Vagina (tissue), 2 donors: ENCODE measurements at regions not wholly inside any gene's neighbourhood (a gene's known extent, or its start where the extent isn't known, plus 50 kb on each side); places are given as distances from the start of the nearest gene placed in this dataset.

Experiments
- DNase-seq, 2 donors: peaks; one replicate each; pipeline ENCODE4 v3.0.0-alpha.2; 2017; ENCODE audit errors: extremely low spot score in 2 of 2
- H3K27ac ChIP-seq: fragments of 200-600 bp; sonication (generic); one replicate; pipeline ENCODE4 v1.5.1; 2019
- H3K27me3 ChIP-seq: fragments of 200-600 bp; sonication (generic); one replicate; pipeline ENCODE4 v1.5.1; 2019
- H3K36me3 ChIP-seq, 2 donors: fragments of 200-600 bp; sonication (generic); one replicate each; pipeline ENCODE4 v1.5.1; 2017 to 2019
- H3K4me1 ChIP-seq: fragments of 200-600 bp; sonication (generic); one replicate; pipeline ENCODE4 v1.5.1; 2019
- H3K4me3 ChIP-seq, 2 donors: fragments of 200-600 bp; sonication (generic); 1 replicate in 1 of 2; 2 replicates in 1 of 2; pipeline ENCODE4 v1.5.1; 2016 to 2019
- H3K9me3 ChIP-seq: fragments of 200-600 bp; sonication (generic); one replicate; pipeline ENCODE4 v1.5.1; 2019
- POLR2A ChIP-seq, 2 donors: fragments of 450-650 bp; IDR thresholded peaks; one replicate each; pipeline ENCODE4 v1.6.1; 2017; ENCODE audit warnings: antibody characterized with exemption in 2 of 2, mild to moderate bottlenecking in 2 of 2, moderate library complexity in 2 of 2
- POLR2AphosphoS5 ChIP-seq, 2 donors: sonication (generic); formaldehyde crosslinking; IDR thresholded peaks; one replicate each; pipeline ENCODE4 v1.9.0; 2017; ENCODE audit warnings: antibody characterized with exemption in 2 of 2, mild to moderate bottlenecking in 2 of 2, low read depth in 1 of 2; ENCODE audit not compliant: insufficient read depth in 1 of 2
- intact Hi-C: fragments of 100-400 bp; cut with DNase I; formaldehyde crosslinking; loops from one replicate; pipeline ENCODE4 v1.15.1; 2023
- TF ChIP-seq, protein P1 (sequence below), 3 experiments: fragments of 450-650 bp in 2 of 3; fragments of 200-600 bp in 1 of 3; sonication (generic) in 1 of 3; IDR thresholded peaks; one replicate each; pipeline ENCODE4 v1.5.1; 2017 to 2019; ENCODE audit warnings: antibody characterized with exemption in 3 of 3, mild to moderate bottlenecking in 2 of 3, moderate library complexity in 2 of 3

- Histone ChIP-seq H3K4me3 (no peak overlapping the region), H3K27ac (no peak overlapping the region), H3K9me3 (no peaks in the 10 kb centered on the region), H3K36me3 (no peaks in the 10 kb centered on the region), H3K4me1 (no peaks in the 10 kb centered on the region), H3K27me3 (no peaks in the 10 kb centered on the region)
- TF ChIP-seq, protein P1, sequence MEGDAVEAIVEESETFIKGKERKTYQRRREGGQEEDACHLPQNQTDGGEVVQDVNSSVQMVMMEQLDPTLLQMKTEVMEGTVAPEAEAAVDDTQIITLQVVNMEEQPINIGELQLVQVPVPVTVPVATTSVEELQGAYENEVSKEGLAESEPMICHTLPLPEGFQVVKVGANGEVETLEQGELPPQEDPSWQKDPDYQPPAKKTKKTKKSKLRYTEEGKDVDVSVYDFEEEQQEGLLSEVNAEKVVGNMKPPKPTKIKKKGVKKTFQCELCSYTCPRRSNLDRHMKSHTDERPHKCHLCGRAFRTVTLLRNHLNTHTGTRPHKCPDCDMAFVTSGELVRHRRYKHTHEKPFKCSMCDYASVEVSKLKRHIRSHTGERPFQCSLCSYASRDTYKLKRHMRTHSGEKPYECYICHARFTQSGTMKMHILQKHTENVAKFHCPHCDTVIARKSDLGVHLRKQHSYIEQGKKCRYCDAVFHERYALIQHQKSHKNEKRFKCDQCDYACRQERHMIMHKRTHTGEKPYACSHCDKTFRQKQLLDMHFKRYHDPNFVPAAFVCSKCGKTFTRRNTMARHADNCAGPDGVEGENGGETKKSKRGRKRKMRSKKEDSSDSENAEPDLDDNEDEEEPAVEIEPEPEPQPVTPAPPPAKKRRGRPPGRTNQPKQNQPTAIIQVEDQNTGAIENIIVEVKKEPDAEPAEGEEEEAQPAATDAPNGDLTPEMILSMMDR (IDR thresholded peaks at IDR 0.05): no peak
- TF ChIP-seq POLR2AphosphoS5 (IDR thresholded peaks at IDR 0.05; ENCODE audit: insufficient read depth in 1 of 2, low read depth in 1 of 2) (no peak), POLR2A (IDR thresholded peaks at IDR 0.05) (no peak)
- intact Hi-C loops: no loop called here
- DNase-seq: no peak
Observed at GRCh38 chr15:95549168-95549738, 781.2 kb upstream of the NR2F2 start.

DNA sequence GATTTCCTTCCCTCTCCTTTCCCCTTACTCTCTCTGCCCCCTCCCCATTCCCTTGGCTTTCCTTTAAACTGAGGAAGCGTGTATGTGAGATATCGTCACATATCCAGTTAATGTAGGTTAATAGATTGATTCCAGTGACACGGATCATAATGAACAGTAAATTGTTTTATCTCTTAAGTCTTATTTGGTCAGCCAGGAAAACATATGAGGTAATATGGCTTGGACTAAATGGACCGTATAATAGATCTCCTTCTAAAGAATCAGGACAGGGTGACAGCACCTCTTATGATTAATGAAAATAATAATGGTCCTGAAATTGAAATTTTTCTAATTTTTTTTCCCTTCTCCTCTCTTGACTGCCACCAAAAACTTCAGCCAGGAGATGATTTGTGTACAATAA is 779.8 kb upstream of the NR2F2 start:
- Histone ChIP-seq H3K27ac (no peak overlapping the region), H3K27me3 (no peaks in the 10 kb centered on the region), H3K4me3 (no peak overlapping the region), H3K9me3 (no peaks in the 10 kb centered on the region), H3K36me3 (no peaks in the 10 kb centered on the region), H3K4me1 (no peaks in the 10 kb centered on the region)
- no peak for DNase-seq
- TF ChIP-seq, protein P1 (IDR thresholded peaks at IDR 0.05): no peak
- TF ChIP-seq POLR2AphosphoS5 (IDR thresholded peaks at IDR 0.05; ENCODE audit: insufficient read depth in 1 of 2, low read depth in 1 of 2) (no peak), POLR2A (IDR thresholded peaks at IDR 0.05) (no peak)
- intact Hi-C loops: no loop called here

GRCh38 chr15:95556225-95556624 is 774.3 kb upstream of the NR2F2 start:
- DNase-seq: no peak
- intact Hi-C loops: loop anchor here (5.0 kb wide), 1 partner anchor 776 kb away; the partner anchor contains the start of gene NR2F2
- Histone ChIP-seq H3K4me3 (no peak overlapping the region), H3K4me1 (peaks cover 13% of the 10 kb centered on the region), H3K9me3 (no peaks in the 10 kb centered on the region), H3K27me3 (no peaks in the 10 kb centered on the region), H3K36me3 (no peaks in the 10 kb centered on the region), H3K27ac (no peak overlapping the region)
- no peak for TF ChIP-seq POLR2A (IDR thresholded peaks at IDR 0.05)
- TF ChIP-seq, protein P1 (IDR thresholded peaks at IDR 0.05): no peak
- no peak for TF ChIP-seq POLR2AphosphoS5 (IDR thresholded peaks at IDR 0.05; ENCODE audit: insufficient read depth in 1 of 2, low read depth in 1 of 2)

DNA sequence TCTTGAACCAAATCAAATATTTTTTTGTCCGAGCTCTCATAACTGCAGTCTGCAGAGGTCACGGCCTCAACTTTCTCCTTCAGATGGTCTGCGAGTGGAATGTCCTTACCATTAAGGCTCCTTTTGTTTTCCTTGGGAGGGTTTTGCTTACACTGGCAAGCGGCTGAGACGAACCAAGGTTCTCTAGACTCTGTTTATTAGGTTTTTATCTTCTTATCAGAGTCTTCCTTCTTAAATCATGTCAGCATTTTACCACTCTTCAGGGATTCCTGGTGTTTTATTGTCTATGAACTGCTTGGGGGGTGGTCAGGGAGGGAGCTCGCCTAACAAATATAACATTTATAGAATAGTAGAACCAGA is 773.7 kb upstream of the NR2F2 start:
- H3K4me1 ChIP-seq: peaks cover 13% of the 10 kb centered on the region

More for the DNA sequence above, 773.7 kb upstream of the NR2F2 start:
- Histone ChIP-seq H3K27ac (peak overlapping the region; percentile 51), H3K9me3 (no peaks in the 10 kb centered on the region), H3K4me3 (no peak overlapping the region), H3K27me3 (no peaks in the 10 kb centered on the region), H3K36me3 (no peaks in the 10 kb centered on the region)
- TF ChIP-seq POLR2AphosphoS5 (IDR thresholded peaks at IDR 0.05; ENCODE audit: insufficient read depth in 1 of 2, low read depth in 1 of 2): no peak
- TF ChIP-seq, protein P1 (IDR thresholded peaks at IDR 0.05): no peak
- no peak for TF ChIP-seq POLR2A (IDR thresholded peaks at IDR 0.05)
- intact Hi-C loops: loop anchor here (5.0 kb wide), 1 partner anchor 775 kb away; the partner anchor contains the start of gene NR2F2
- DNase-seq: no peak
